ENCODE measurements at regions not wholly inside any gene's neighbourhood (a gene's known extent, or its start where the extent isn't known, plus 50 kb on each side); places are given as distances from the start of the nearest gene placed in this dataset.

- H3K9ac ChIP-seq (ENCODE audit: low read depth, low read length), result no peak overlapping the region
- H3K4me3 ChIP-seq (ENCODE audit: low read length), result no peak overlapping the region
- H3K4me1 ChIP-seq (ENCODE audit: control insufficient read depth, insufficient read depth, low read length), result no peaks in the 10 kb centered on the region
- no peak overlapping the region for H3K4me2 ChIP-seq (ENCODE audit: low read length)
- peaks cover 8% of the 10 kb centered on the region for H3K27me3 ChIP-seq (ENCODE audit: control insufficient read depth, insufficient read depth, low read length)
- H3K36me3 ChIP-seq (ENCODE audit: insufficient read depth, low read length), result no peaks in the 10 kb centered on the region
- H3K9me3 ChIP-seq (replicated peaks; ENCODE audit: low read length), result no peaks in the 10 kb centered on the region
Measured at GRCh38 chr5:57349214-57349613, 133.4 kb downstream of the ACTBL2 start.

GRCh38 chr5:57348376-57349140, 134.1 kb downstream of the ACTBL2 start:
- no peak overlapping the region for H3K9ac ChIP-seq (ENCODE audit: low read depth, low read length)
- no peak overlapping the region for H3K4me3 ChIP-seq (ENCODE audit: low read length)
- peaks cover 8% of the 10 kb centered on the region for H3K27me3 ChIP-seq (ENCODE audit: control insufficient read depth, insufficient read depth, low read length)
- H3K4me1 ChIP-seq (ENCODE audit: control insufficient read depth, insufficient read depth, low read length), result no peaks in the 10 kb centered on the region
- H3K36me3 ChIP-seq (ENCODE audit: insufficient read depth, low read length), result no peaks in the 10 kb centered on the region
- no peak overlapping the region for H3K4me2 ChIP-seq (ENCODE audit: low read length)
- no peaks in the 10 kb centered on the region for H3K9me3 ChIP-seq (replicated peaks; ENCODE audit: low read length)

GRCh38 chr5:57346328-57346727, 136.3 kb downstream of the ACTBL2 start:
- Histone ChIP-seq H3K27me3 (ENCODE audit: control insufficient read depth, insufficient read depth, low read length) (peaks cover 8% of the 10 kb centered on the region), H3K4me3 (ENCODE audit: low read length) (no peak overlapping the region), H3K9me3 (replicated peaks; ENCODE audit: low read length) (no peaks in the 10 kb centered on the region), H3K36me3 (ENCODE audit: insufficient read depth, low read length) (no peaks in the 10 kb centered on the region), H3K9ac (ENCODE audit: low read depth, low read length) (no peak overlapping the region), H3K4me2 (ENCODE audit: low read length) (no peak overlapping the region), H3K4me1 (ENCODE audit: control insufficient read depth, insufficient read depth, low read length) (no peaks in the 10 kb centered on the region)

- no peak overlapping the region for H3K4me2 ChIP-seq (ENCODE audit: low read length)
- H3K4me3 ChIP-seq (ENCODE audit: low read length), result no peak overlapping the region
- H3K36me3 ChIP-seq (ENCODE audit: insufficient read depth, low read length), result no peaks in the 10 kb centered on the region
- H3K9me3 ChIP-seq (replicated peaks; ENCODE audit: low read length), result no peaks in the 10 kb centered on the region
- H3K9ac ChIP-seq (ENCODE audit: low read depth, low read length), result no peak overlapping the region
- H3K27me3 ChIP-seq (ENCODE audit: control insufficient read depth, insufficient read depth, low read length), result no peaks in the 10 kb centered on the region
- no peaks in the 10 kb centered on the region for H3K4me1 ChIP-seq (ENCODE audit: control insufficient read depth, insufficient read depth, low read length)
Measured at GRCh38 chr5:57341380-57341979, 141.1 kb downstream of the ACTBL2 start.

GRCh38 chr5:57340681-57341080, 141.9 kb downstream of the ACTBL2 start:
- Histone ChIP-seq H3K9ac (ENCODE audit: low read depth, low read length) (no peak overlapping the region), H3K27me3 (ENCODE audit: control insufficient read depth, insufficient read depth, low read length) (no peaks in the 10 kb centered on the region), H3K4me2 (ENCODE audit: low read length) (no peak overlapping the region), H3K9me3 (replicated peaks; ENCODE audit: low read length) (no peaks in the 10 kb centered on the region), H3K4me1 (ENCODE audit: control insufficient read depth, insufficient read depth, low read length) (peaks cover under 1% of the 10 kb centered on the region), H3K36me3 (ENCODE audit: insufficient read depth, low read length) (no peaks in the 10 kb centered on the region), H3K4me3 (ENCODE audit: low read length) (no peak overlapping the region)

GRCh38 chr5:57339521-57339920, 143.1 kb downstream of the ACTBL2 start:
- peaks cover 8% of the 10 kb centered on the region for H3K4me1 ChIP-seq (ENCODE audit: control insufficient read depth, insufficient read depth, low read length)
- no peaks in the 10 kb centered on the region for H3K36me3 ChIP-seq (ENCODE audit: insufficient read depth, low read length)
- H3K27me3 ChIP-seq (ENCODE audit: control insufficient read depth, insufficient read depth, low read length), result no peaks in the 10 kb centered on the region
- H3K4me3 ChIP-seq (ENCODE audit: low read length), result no peak overlapping the region
- H3K4me2 ChIP-seq (ENCODE audit: low read length), result no peak overlapping the region
- H3K9ac ChIP-seq (ENCODE audit: low read depth, low read length), result no peak overlapping the region
- no peaks in the 10 kb centered on the region for H3K9me3 ChIP-seq (replicated peaks; ENCODE audit: low read length)

GRCh38 chr5:57338868-57339340, 143.7 kb downstream of the ACTBL2 start:
- Histone ChIP-seq H3K9ac (ENCODE audit: low read depth, low read length) (no peak overlapping the region), H3K4me1 (ENCODE audit: control insufficient read depth, insufficient read depth, low read length) (peaks cover 11% of the 10 kb centered on the region), H3K27me3 (ENCODE audit: control insufficient read depth, insufficient read depth, low read length) (no peaks in the 10 kb centered on the region), H3K4me2 (ENCODE audit: low read length) (no peak overlapping the region), H3K36me3 (ENCODE audit: insufficient read depth, low read length) (no peaks in the 10 kb centered on the region), H3K9me3 (replicated peaks; ENCODE audit: low read length) (no peaks in the 10 kb centered on the region), H3K4me3 (ENCODE audit: low read length) (no peak overlapping the region)

- no peaks in the 10 kb centered on the region for H3K36me3 ChIP-seq (ENCODE audit: insufficient read depth, low read length)
- H3K27me3 ChIP-seq (ENCODE audit: control insufficient read depth, insufficient read depth, low read length), result no peaks in the 10 kb centered on the region
- H3K9ac ChIP-seq (ENCODE audit: low read depth, low read length), result no peak overlapping the region
- H3K4me1 ChIP-seq (ENCODE audit: control insufficient read depth, insufficient read depth, low read length), result peaks cover 11% of the 10 kb centered on the region
- no peaks in the 10 kb centered on the region for H3K9me3 ChIP-seq (replicated peaks; ENCODE audit: low read length)
- no peak overlapping the region for H3K4me3 ChIP-seq (ENCODE audit: low read length)
- no peak overlapping the region for H3K4me2 ChIP-seq (ENCODE audit: low read length)
Measured at GRCh38 chr5:57338068-57338867, 144.3 kb downstream of the ACTBL2 start.

GRCh38 chr5:57335092-57335660, 147.4 kb downstream of the ACTBL2 start:
- no peak overlapping the region for H3K4me3 ChIP-seq (ENCODE audit: low read length)
- no peaks in the 10 kb centered on the region for H3K36me3 ChIP-seq (ENCODE audit: insufficient read depth, low read length)
- no peaks in the 10 kb centered on the region for H3K27me3 ChIP-seq (ENCODE audit: control insufficient read depth, insufficient read depth, low read length)
- no peaks in the 10 kb centered on the region for H3K9me3 ChIP-seq (replicated peaks; ENCODE audit: low read length)
- H3K9ac ChIP-seq (ENCODE audit: low read depth, low read length), result no peak overlapping the region
- H3K4me2 ChIP-seq (ENCODE audit: low read length), result no peak overlapping the region
- peaks cover 11% of the 10 kb centered on the region for H3K4me1 ChIP-seq (ENCODE audit: control insufficient read depth, insufficient read depth, low read length)

GRCh38 chr5:57334475-57334874, 148.1 kb downstream of the ACTBL2 start:
- H3K9me3 ChIP-seq (replicated peaks; ENCODE audit: low read length), result no peaks in the 10 kb centered on the region
- H3K4me2 ChIP-seq (ENCODE audit: low read length), result no peak overlapping the region
- H3K4me1 ChIP-seq (ENCODE audit: control insufficient read depth, insufficient read depth, low read length), result peaks cover 11% of the 10 kb centered on the region
- H3K4me3 ChIP-seq (ENCODE audit: low read length), result no peak overlapping the region
- H3K27me3 ChIP-seq (ENCODE audit: control insufficient read depth, insufficient read depth, low read length), result no peaks in the 10 kb centered on the region
- H3K9ac ChIP-seq (ENCODE audit: low read depth, low read length), result no peak overlapping the region
- H3K36me3 ChIP-seq (ENCODE audit: insufficient read depth, low read length), result no peaks in the 10 kb centered on the region

GRCh38 chr5:57332361-57332760, 150.2 kb downstream of the ACTBL2 start:
- no peak overlapping the region for H3K4me2 ChIP-seq (ENCODE audit: low read length)
- H3K9me3 ChIP-seq (replicated peaks; ENCODE audit: low read length), result no peaks in the 10 kb centered on the region
- no peaks in the 10 kb centered on the region for H3K27me3 ChIP-seq (ENCODE audit: control insufficient read depth, insufficient read depth, low read length)
- H3K4me1 ChIP-seq (ENCODE audit: control insufficient read depth, insufficient read depth, low read length), result peaks cover 11% of the 10 kb centered on the region
- no peak overlapping the region for H3K4me3 ChIP-seq (ENCODE audit: low read length)
- H3K9ac ChIP-seq (ENCODE audit: low read depth, low read length), result no peak overlapping the region
- no peaks in the 10 kb centered on the region for H3K36me3 ChIP-seq (ENCODE audit: insufficient read depth, low read length)
